Upper lobe of left lung (tissue), 4 donors: ENCODE measurements at regions not wholly inside any gene's neighbourhood (a gene's known extent, or its start where the extent isn't known, plus 50 kb on each side); places are given as distances from the start of the nearest gene placed in this dataset.

Experiments used
- EP300 ChIP-seq, 4 donors: sonication (generic); formaldehyde crosslinking; IDR thresholded peaks; one replicate each; pipeline ENCODE4 v1.5.1; 2017; ENCODE audit warnings: antibody characterized with exemption in 4 of 4, control low read depth in 2 of 4
- POLR2A ChIP-seq, 4 donors: fragments of 450-650 bp; IDR thresholded peaks; one replicate each; pipeline ENCODE4 v1.5.1; 2016 to 2017; ENCODE audit warnings: antibody characterized with exemption in 4 of 4, mild to moderate bottlenecking in 2 of 4
- POLR2AphosphoS5 ChIP-seq, 2 donors: sonication (generic); formaldehyde crosslinking; IDR thresholded peaks; one replicate each; pipeline ENCODE4 v1.5.1; 2017; ENCODE audit warnings: antibody characterized with exemption in 2 of 2
- TF ChIP-seq, protein P1 (sequence below), 6 experiments: fragments of 450-650 bp in 4 of 6; fragments of 200-600 bp in 2 of 6; sonication (generic) in 2 of 6; IDR thresholded peaks; one replicate each; pipeline ENCODE4 v1.5.1; 2016 to 2019; ENCODE audit warnings: antibody characterized with exemption in 6 of 6

DNA sequence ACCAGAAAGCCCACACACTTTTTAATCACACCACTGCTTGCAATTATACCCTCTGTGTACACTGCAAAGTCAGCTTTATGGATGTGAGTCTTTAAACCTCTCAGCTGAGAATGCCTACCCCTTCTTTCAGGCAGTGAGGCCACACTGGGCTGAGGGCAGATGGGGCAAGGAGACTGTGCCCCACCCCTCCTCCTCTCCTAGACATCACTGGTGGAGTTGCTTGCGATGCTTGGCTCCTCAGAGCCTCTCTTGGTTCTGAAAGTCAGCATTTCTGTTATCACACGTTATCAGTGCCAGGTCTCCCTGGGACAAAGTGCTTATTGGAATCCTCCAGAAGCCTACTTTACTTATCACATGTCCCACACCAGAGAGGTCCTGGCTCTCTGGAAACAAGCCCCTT lies 128.2 kb downstream of the ZNF621 start:
- TF ChIP-seq, protein P1, sequence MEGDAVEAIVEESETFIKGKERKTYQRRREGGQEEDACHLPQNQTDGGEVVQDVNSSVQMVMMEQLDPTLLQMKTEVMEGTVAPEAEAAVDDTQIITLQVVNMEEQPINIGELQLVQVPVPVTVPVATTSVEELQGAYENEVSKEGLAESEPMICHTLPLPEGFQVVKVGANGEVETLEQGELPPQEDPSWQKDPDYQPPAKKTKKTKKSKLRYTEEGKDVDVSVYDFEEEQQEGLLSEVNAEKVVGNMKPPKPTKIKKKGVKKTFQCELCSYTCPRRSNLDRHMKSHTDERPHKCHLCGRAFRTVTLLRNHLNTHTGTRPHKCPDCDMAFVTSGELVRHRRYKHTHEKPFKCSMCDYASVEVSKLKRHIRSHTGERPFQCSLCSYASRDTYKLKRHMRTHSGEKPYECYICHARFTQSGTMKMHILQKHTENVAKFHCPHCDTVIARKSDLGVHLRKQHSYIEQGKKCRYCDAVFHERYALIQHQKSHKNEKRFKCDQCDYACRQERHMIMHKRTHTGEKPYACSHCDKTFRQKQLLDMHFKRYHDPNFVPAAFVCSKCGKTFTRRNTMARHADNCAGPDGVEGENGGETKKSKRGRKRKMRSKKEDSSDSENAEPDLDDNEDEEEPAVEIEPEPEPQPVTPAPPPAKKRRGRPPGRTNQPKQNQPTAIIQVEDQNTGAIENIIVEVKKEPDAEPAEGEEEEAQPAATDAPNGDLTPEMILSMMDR (IDR thresholded peaks at IDR 0.05) = no peak
- TF ChIP-seq POLR2AphosphoS5 (IDR thresholded peaks at IDR 0.05) (no peak), EP300 (IDR thresholded peaks at IDR 0.05) (no peak), POLR2A (IDR thresholded peaks at IDR 0.05) (no peak)
